ENCODE measurements at regions not wholly inside any gene's neighbourhood (a gene's known extent, or its start where the extent isn't known, plus 50 kb on each side); places are given as distances from the start of the nearest gene placed in this dataset.

DNA sequence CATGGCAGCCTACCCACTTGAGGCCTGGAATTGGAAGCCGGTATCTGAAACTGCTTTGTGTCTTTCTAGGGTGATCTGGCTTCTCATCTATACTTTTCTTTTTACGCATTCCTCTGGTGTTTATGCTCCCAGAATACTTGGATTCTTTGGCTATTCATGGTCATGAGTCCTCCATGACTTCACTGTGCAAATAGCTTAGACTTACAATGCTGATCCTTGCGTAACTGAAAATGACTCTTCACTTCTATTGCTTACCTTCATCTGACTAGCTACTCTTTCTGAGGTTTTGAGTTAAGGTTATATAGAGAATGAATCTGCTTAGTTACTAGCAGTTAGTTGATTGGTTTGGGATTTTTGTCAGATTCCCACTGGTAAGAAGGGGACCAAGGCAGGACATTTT is 121.7 kb upstream of the NOVA1 start:
- TF ChIP-seq, protein P1, sequence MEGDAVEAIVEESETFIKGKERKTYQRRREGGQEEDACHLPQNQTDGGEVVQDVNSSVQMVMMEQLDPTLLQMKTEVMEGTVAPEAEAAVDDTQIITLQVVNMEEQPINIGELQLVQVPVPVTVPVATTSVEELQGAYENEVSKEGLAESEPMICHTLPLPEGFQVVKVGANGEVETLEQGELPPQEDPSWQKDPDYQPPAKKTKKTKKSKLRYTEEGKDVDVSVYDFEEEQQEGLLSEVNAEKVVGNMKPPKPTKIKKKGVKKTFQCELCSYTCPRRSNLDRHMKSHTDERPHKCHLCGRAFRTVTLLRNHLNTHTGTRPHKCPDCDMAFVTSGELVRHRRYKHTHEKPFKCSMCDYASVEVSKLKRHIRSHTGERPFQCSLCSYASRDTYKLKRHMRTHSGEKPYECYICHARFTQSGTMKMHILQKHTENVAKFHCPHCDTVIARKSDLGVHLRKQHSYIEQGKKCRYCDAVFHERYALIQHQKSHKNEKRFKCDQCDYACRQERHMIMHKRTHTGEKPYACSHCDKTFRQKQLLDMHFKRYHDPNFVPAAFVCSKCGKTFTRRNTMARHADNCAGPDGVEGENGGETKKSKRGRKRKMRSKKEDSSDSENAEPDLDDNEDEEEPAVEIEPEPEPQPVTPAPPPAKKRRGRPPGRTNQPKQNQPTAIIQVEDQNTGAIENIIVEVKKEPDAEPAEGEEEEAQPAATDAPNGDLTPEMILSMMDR (conservative IDR thresholded peaks at IDR 0.05; ENCODE audit: low read depth, low read length), result no peak
- TF ChIP-seq EZH2 (IDR thresholded peaks at IDR 0.05; ENCODE audit: borderline replicate concordance, low read depth, low read length, poor library complexity, severe bottlenecking), result no peak

DNA sequence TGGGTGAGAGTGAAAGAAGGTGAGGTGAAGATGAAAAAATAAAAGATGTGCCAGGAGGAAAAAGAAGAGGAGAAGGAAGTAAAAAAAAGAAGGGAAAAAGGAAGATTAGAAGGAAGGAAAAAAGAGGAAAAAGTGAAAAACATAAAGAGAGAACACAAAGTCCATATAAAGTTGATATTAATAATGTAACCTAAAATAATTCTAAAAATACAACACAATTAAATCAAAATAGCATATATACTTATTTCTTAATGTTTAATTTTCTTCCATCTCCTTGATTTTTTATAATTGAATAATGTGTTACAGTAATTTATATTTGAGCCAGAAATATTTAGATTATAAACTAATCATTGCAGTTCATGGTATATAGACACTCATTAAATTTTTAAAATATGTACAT is 124.4 kb upstream of the NOVA1 start:
- no peak overlapping the region for H3K27ac ChIP-seq (ENCODE audit: low read depth, low read length, poor library complexity, severe bottlenecking)
- TF ChIP-seq, protein P1 (conservative IDR thresholded peaks at IDR 0.05; ENCODE audit: low read depth, low read length), result no peak
- no peak for TF ChIP-seq EZH2 (IDR thresholded peaks at IDR 0.05; ENCODE audit: borderline replicate concordance, low read depth, low read length, poor library complexity, severe bottlenecking)
- H3K4me3 ChIP-seq (ENCODE audit: low read depth, low read length, poor library complexity, severe bottlenecking), result no peak overlapping the region
- DNase-seq (ENCODE audit: low spot score), result no peak
- POLR2A ChIA-PET (ENCODE audit: low non-redundant PET), result no interaction called here
- H3K9me3 ChIP-seq (ENCODE audit: low read depth, low read length, poor library complexity, severe bottlenecking), result no peaks in the 10 kb centered on the region
- H3K4me1 ChIP-seq (ENCODE audit: insufficient read depth, low read length, poor library complexity, severe bottlenecking), result no peaks in the 10 kb centered on the region
- no peaks in the 10 kb centered on the region for H3K27me3 ChIP-seq (replicated peaks; ENCODE audit: insufficient read depth, low read depth, low read length, poor library complexity)
- intact Hi-C loops (cut with micrococcal nuclease; ENCODE audit: unreplicated experiment), result no loop called here
- BruUV-seq (replicated peaks), result no TSS peak
- H3K36me3 ChIP-seq (ENCODE audit: insufficient read depth, low read length, poor library complexity, severe bottlenecking), result no peaks in the 10 kb centered on the region
- CTCF ChIA-PET, result interaction anchor here (0.5 kb wide), 1 partner anchor 8 kb away, joined by 3 read pairs; no protein-coding TSS in a partner anchor

More for the DNA sequence above, 121.7 kb upstream of the NOVA1 start:
- Histone ChIP-seq H3K36me3 (ENCODE audit: insufficient read depth, low read length, poor library complexity, severe bottlenecking) (no peaks in the 10 kb centered on the region), H3K4me1 (ENCODE audit: insufficient read depth, low read length, poor library complexity, severe bottlenecking) (no peaks in the 10 kb centered on the region), H3K4me3 (ENCODE audit: low read depth, low read length, poor library complexity, severe bottlenecking) (no peak overlapping the region), H3K9me3 (ENCODE audit: low read depth, low read length, poor library complexity, severe bottlenecking) (no peaks in the 10 kb centered on the region), H3K27me3 (replicated peaks; ENCODE audit: insufficient read depth, low read depth, low read length, poor library complexity) (no peaks in the 10 kb centered on the region), H3K27ac (ENCODE audit: low read depth, low read length, poor library complexity, severe bottlenecking) (no peak overlapping the region)
- POLR2A ChIA-PET (ENCODE audit: low non-redundant PET), result no interaction called here
- BruUV-seq (replicated peaks), result no TSS peak
- CTCF ChIA-PET, result no interaction called here
- no peak for DNase-seq (ENCODE audit: low spot score)
- intact Hi-C loops (cut with micrococcal nuclease; ENCODE audit: unreplicated experiment), result no loop called here

DNA sequence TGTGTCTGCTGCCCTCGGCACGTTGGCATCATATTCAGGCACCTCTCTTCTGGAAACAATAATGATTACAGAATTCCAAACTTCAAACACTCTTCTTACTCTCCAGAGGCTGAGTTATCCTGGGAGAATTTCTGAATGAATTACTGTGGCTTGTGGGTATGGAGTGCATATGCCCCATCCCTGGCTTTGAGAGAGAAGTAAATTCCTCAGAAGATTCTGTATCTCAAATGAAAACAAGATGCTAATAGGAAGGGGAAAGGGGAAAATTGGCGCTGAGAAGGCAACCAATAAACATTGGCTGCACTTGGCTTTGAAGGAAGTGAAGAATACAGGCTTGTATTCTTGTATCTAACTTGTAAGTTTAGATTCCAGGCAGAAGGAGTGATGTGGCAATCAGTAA is 132.0 kb upstream of the NOVA1 start:
- POLR2A ChIA-PET (ENCODE audit: low non-redundant PET), result no interaction called here
- no TSS peak for BruUV-seq (replicated peaks)
- H3K27me3 ChIP-seq (replicated peaks; ENCODE audit: insufficient read depth, low read depth, low read length, poor library complexity), result no peaks in the 10 kb centered on the region
- H3K4me3 ChIP-seq (ENCODE audit: low read depth, low read length, poor library complexity, severe bottlenecking), result no peak overlapping the region
- H3K27ac ChIP-seq (ENCODE audit: low read depth, low read length, poor library complexity, severe bottlenecking), result no peak overlapping the region
- H3K4me1 ChIP-seq (ENCODE audit: insufficient read depth, low read length, poor library complexity, severe bottlenecking), result no peaks in the 10 kb centered on the region
- DNase-seq (ENCODE audit: low spot score), result no peak
- H3K9me3 ChIP-seq (ENCODE audit: low read depth, low read length, poor library complexity, severe bottlenecking), result no peaks in the 10 kb centered on the region
- intact Hi-C loops (cut with micrococcal nuclease; ENCODE audit: unreplicated experiment), result loop anchor here (5.0 to 10.0 kb wide), 4 partner anchors 185 to 895 kb away; no protein-coding TSS in a partner anchor
- H3K36me3 ChIP-seq (ENCODE audit: insufficient read depth, low read length, poor library complexity, severe bottlenecking), result no peaks in the 10 kb centered on the region
- CTCF ChIA-PET, result interaction anchor here (0.6 kb wide), 1 partner anchor 8 kb away, joined by 3 read pairs; no protein-coding TSS in a partner anchor
- TF ChIP-seq EZH2 (IDR thresholded peaks at IDR 0.05; ENCODE audit: borderline replicate concordance, low read depth, low read length, poor library complexity, severe bottlenecking), result no peak
- TF ChIP-seq, protein P1 (conservative IDR thresholded peaks at IDR 0.05; ENCODE audit: low read depth, low read length), result no peak

Data from A673 (cell line).